Gastrocnemius medialis (tissue), 4 donors: ENCODE measurements at regions not wholly inside any gene's neighbourhood (a gene's known extent, or its start where the extent isn't known, plus 50 kb on each side); places are given as distances from the start of the nearest gene placed in this dataset.

ENCODE experiments used
- POLR2A ChIP-seq, 2 donors: fragments of 450-650 bp; IDR thresholded peaks; one replicate each; pipeline ENCODE4 v1.6.1; 2017; ENCODE audit warnings: antibody characterized with exemption in 2 of 2, mild to moderate bottlenecking in 2 of 2, moderate library complexity in 2 of 2
- TF ChIP-seq, protein P1 (sequence below), 5 experiments: fragments of 450-650 bp in 3 of 5; fragments of 200-600 bp in 2 of 5; sonication (generic) in 2 of 5; IDR thresholded peaks in 4 of 5; conservative IDR thresholded peaks in 1 of 5; 1 replicate in 4 of 5; 2 replicates in 1 of 5; pipeline ENCODE4 v1.5.1; 2016 to 2019; ENCODE audit warnings: antibody characterized with exemption in 5 of 5, mild to moderate bottlenecking in 3 of 5, moderate library complexity in 3 of 5

DNA sequence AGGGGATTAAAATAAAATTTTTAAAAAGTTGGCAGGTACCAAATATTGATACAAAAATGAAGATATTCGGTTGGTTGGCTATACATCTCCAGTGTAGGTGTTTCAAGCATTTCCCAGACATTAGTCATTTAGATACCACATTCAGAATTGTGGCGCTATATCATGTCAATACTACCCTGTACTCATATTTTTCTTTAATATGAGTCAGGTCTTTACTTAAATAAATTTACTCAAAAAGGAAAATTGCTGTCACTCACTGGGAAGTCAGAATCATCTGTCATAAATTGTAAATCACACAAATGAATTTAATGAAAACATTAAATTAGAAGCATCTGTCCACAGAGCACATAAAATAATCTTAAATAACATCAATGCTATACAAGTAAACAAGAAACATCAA is 134.2 kb downstream of the TSHZ3 start:
- TF ChIP-seq, protein P1, sequence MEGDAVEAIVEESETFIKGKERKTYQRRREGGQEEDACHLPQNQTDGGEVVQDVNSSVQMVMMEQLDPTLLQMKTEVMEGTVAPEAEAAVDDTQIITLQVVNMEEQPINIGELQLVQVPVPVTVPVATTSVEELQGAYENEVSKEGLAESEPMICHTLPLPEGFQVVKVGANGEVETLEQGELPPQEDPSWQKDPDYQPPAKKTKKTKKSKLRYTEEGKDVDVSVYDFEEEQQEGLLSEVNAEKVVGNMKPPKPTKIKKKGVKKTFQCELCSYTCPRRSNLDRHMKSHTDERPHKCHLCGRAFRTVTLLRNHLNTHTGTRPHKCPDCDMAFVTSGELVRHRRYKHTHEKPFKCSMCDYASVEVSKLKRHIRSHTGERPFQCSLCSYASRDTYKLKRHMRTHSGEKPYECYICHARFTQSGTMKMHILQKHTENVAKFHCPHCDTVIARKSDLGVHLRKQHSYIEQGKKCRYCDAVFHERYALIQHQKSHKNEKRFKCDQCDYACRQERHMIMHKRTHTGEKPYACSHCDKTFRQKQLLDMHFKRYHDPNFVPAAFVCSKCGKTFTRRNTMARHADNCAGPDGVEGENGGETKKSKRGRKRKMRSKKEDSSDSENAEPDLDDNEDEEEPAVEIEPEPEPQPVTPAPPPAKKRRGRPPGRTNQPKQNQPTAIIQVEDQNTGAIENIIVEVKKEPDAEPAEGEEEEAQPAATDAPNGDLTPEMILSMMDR (IDR thresholded peaks at IDR 0.05 in 4 of 5, conservative IDR thresholded peaks at IDR 0.05 in 1 of 5) = no peak
- no peak for TF ChIP-seq POLR2A (IDR thresholded peaks at IDR 0.05)
